Activated naive CD4-positive, alpha-beta T cell treated with anti-CD3 and anti-CD28 coated beads for 36 hours (primary cell): ENCODE measurements at regions not wholly inside any gene's neighbourhood (a gene's known extent, or its start where the extent isn't known, plus 50 kb on each side); places are given as distances from the start of the nearest gene placed in this dataset.

Experiments
- CTCF ChIA-PET: fragments of 350-600 bp; sonication (Branson Sonifier 250); formaldehyde crosslinking; loops from one replicate; lab custom pipeline; 2021; ENCODE audit warnings: antibody characterized with exemption; lab: Charles Lee
- DNase-seq: peaks from one replicate; pipeline ENCODE4 v3.0.0-alpha.2; 2020
- H3K27ac Mint-ChIP-seq: one replicate; pipeline ENCODE4 v1.8.0; 2021; ENCODE audit warnings: mild to moderate bottlenecking, mixed read lengths
- H3K27me3 Mint-ChIP-seq: one replicate; pipeline ENCODE4 v1.8.0; 2021; ENCODE audit warnings: low read depth, mixed read lengths
- H3K36me3 Mint-ChIP-seq: one replicate; pipeline ENCODE4 v1.8.0; 2021; ENCODE audit warnings: low read depth, mixed read lengths
- H3K4me1 Mint-ChIP-seq: one replicate; pipeline ENCODE4 v1.8.0; 2021; ENCODE audit warnings: low read depth, mixed read lengths
- H3K4me3 Mint-ChIP-seq: one replicate; pipeline ENCODE4 v1.8.0; 2021; ENCODE audit warnings: mild to moderate bottlenecking, moderate library complexity, mixed read lengths
- H3K9me3 Mint-ChIP-seq: one replicate; pipeline ENCODE4 v1.8.0; 2021; ENCODE audit warnings: mixed read lengths
- intact Hi-C: fragments of 100-400 bp; cut with micrococcal nuclease; formaldehyde crosslinking; loops from one replicate; pipeline ENCODE4 v1.15.1; 2023

- Mint-ChIP-seq H3K27me3 (no peaks in the 10 kb centered on the region), H3K9me3 (no peaks in the 10 kb centered on the region), H3K27ac (no peak overlapping the region), H3K36me3 (no peaks in the 10 kb centered on the region), H3K4me3 (no peak overlapping the region), H3K4me1 (no peaks in the 10 kb centered on the region)
- CTCF ChIA-PET, result no interaction called here
- intact Hi-C loops, result no loop called here
- no peak for DNase-seq
These were observed 147.5 kb downstream of the KITLG start for GRCh38 chr12:88432531-88433490.

- Mint-ChIP-seq H3K36me3 (no peaks in the 10 kb centered on the region), H3K4me1 (no peaks in the 10 kb centered on the region), H3K27ac (no peak overlapping the region), H3K9me3 (no peaks in the 10 kb centered on the region), H3K4me3 (no peak overlapping the region), H3K27me3 (no peaks in the 10 kb centered on the region)
- DNase-seq, result no peak
- intact Hi-C loops, result no loop called here
- CTCF ChIA-PET, result interaction anchor here (0.6 kb wide), 1 partner anchor 24 kb away, joined by 5 read pairs; no protein-coding TSS in a partner anchor
These were observed 146.1 kb downstream of the KITLG start for GRCh38 chr12:88433997-88434703.

- no peaks in the 10 kb centered on the region for H3K4me1 Mint-ChIP-seq
- no peak overlapping the region for H3K4me3 Mint-ChIP-seq
- intact Hi-C loops, result no loop called here
- no peaks in the 10 kb centered on the region for H3K36me3 Mint-ChIP-seq
- no peaks in the 10 kb centered on the region for H3K9me3 Mint-ChIP-seq
- H3K27ac Mint-ChIP-seq, result no peak overlapping the region
- DNase-seq, result no peak
- CTCF ChIA-PET, result no interaction called here
- no peaks in the 10 kb centered on the region for H3K27me3 Mint-ChIP-seq
These were observed 144.8 kb downstream of the KITLG start for GRCh38 chr12:88435334-88436076.

- no peak for DNase-seq
- H3K36me3 Mint-ChIP-seq, result no peaks in the 10 kb centered on the region
- CTCF ChIA-PET, result no interaction called here
- intact Hi-C loops, result no loop called here
- H3K27me3 Mint-ChIP-seq, result no peaks in the 10 kb centered on the region
- H3K4me1 Mint-ChIP-seq, result no peaks in the 10 kb centered on the region
- H3K4me3 Mint-ChIP-seq, result no peak overlapping the region
- H3K9me3 Mint-ChIP-seq, result peaks cover 3% of the 10 kb centered on the region
- no peak overlapping the region for H3K27ac Mint-ChIP-seq
These were observed 143.0 kb downstream of the KITLG start for GRCh38 chr12:88437226-88437625.
